DOHH2 (cell line): ENCODE measurements at regions not wholly inside any gene's neighbourhood (a gene's known extent, or its start where the extent isn't known, plus 50 kb on each side); places are given as distances from the start of the nearest gene placed in this dataset.
"Not testable (repeated sequence)": the region's sequence is repeated elsewhere in the genome, so short reads cannot be mapped to it uniquely, and the experiment has no call there.

Experiments used
- H3F3A ChIP-seq: fragments of 200-600 bp; sonication (generic), shearing (Covaris generic); 2 replicates; pipeline ENCODE4 v1.6.0; 2016; ENCODE audit warnings: antibody characterized with exemption, mild to moderate bottlenecking; ENCODE audit not compliant: control insufficient read depth, insufficient read depth
- H3K27ac ChIP-seq: fragments of 200-600 bp; sonication (generic); 2 replicates; pipeline ENCODE4 v1.5.1; 2014; ENCODE audit warnings: low read depth, mild to moderate bottlenecking, low read length, moderate library complexity
- H3K27me3 ChIP-seq: fragments of 200-600 bp; sonication (generic); 2 replicates; pipeline ENCODE4 v1.6.1; 2014; ENCODE audit warnings: mild to moderate bottlenecking, low read length, mixed read lengths; ENCODE audit not compliant: control insufficient read depth
- H3K36me3 ChIP-seq: fragments of 200-600 bp; sonication (generic); 2 replicates; pipeline ENCODE4 v1.6.1; 2014; ENCODE audit warnings: mild to moderate bottlenecking, low read length, moderate library complexity, mixed read lengths; ENCODE audit not compliant: control insufficient read depth
- H3K4me1 ChIP-seq: fragments of 200-600 bp; sonication (generic); 2 replicates; pipeline ENCODE4 v1.6.1; 2014; ENCODE audit warnings: mild to moderate bottlenecking, low read length, mixed read lengths; ENCODE audit not compliant: control insufficient read depth
- H3K4me2 ChIP-seq: fragments of 200-600 bp; sonication (generic); 2 replicates; pipeline ENCODE4 v1.6.0; 2014; ENCODE audit warnings: mild to moderate bottlenecking, low read length, moderate library complexity
- H3K4me3 ChIP-seq: fragments of 200-600 bp; sonication (generic); 2 replicates; pipeline ENCODE4 v1.5.1; 2014; ENCODE audit warnings: mild to moderate bottlenecking, low read length, mixed read lengths
- H3K79me2 ChIP-seq: fragments of 200-600 bp; sonication (generic); 2 replicates; pipeline ENCODE4 v1.6.1; 2014; ENCODE audit warnings: mild to moderate bottlenecking, low read length, mixed read lengths; ENCODE audit not compliant: control insufficient read depth
- H3K9me2 ChIP-seq: fragments of 200-600 bp; sonication (generic); replicated peaks from 2 replicates; pipeline ENCODE4 v1.6.1; 2014; ENCODE audit warnings: mild to moderate bottlenecking, low read length, mixed read lengths; ENCODE audit not compliant: control insufficient read depth
- H3K9me3 ChIP-seq: fragments of 200-600 bp; sonication (generic); 2 replicates; pipeline ENCODE4 v1.6.1; 2014; ENCODE audit warnings: antibody characterized with exemption, low read length, mixed read lengths; ENCODE audit not compliant: control insufficient read depth, insufficient read depth
- H4K20me1 ChIP-seq: fragments of 200-600 bp; sonication (generic); 2 replicates; pipeline ENCODE4 v1.6.0; 2014; ENCODE audit warnings: low read depth, mild to moderate bottlenecking, antibody characterized with exemption, low read length, moderate library complexity; ENCODE audit not compliant: control insufficient read depth, insufficient read depth
- CTCF ChIP-seq: fragments of 200-600 bp; sonication (generic); IDR thresholded peaks from one replicate; pipeline ENCODE4 v1.5.1; 2014; ENCODE audit warnings: antibody characterized with exemption, mild to moderate bottlenecking, low read depth, low read length; ENCODE audit not compliant: poor library complexity, severe bottlenecking
- EZH2phosphoT487 ChIP-seq: fragments of 200-600 bp; sonication (generic); IDR thresholded peaks from 2 replicates; pipeline ENCODE4 v1.6.1; 2017; ENCODE audit warnings: borderline replicate concordance, mild to moderate bottlenecking, antibody characterized with exemption, low read length, moderate library complexity, mixed read lengths

- H3K4me2 ChIP-seq, H3K4me3 ChIP-seq: not testable (repeated sequence)
Observed at GRCh38 chr1:187073634-187074245, 245.0 kb downstream of the PLA2G4A start.

GRCh38 chr1:187074445-187075048 is 245.8 kb downstream of the PLA2G4A start:
- Histone ChIP-seq H3K4me3 (no peak overlapping the region), H3K9me3 (no peaks in the 10 kb centered on the region), H3K4me1 (no peaks in the 10 kb centered on the region), H3K36me3 (no peaks in the 10 kb centered on the region), H3K27ac (no peak overlapping the region), H3F3A (no peaks in the 10 kb centered on the region), H3K79me2 (no peaks in the 10 kb centered on the region), H3K9me2 (no peaks in the 10 kb centered on the region), H4K20me1 (no peaks in the 10 kb centered on the region), H3K4me2 (no peak overlapping the region), H3K27me3 (no peaks in the 10 kb centered on the region)
- TF ChIP-seq EZH2phosphoT487 (no peak), CTCF (no peak)

More at GRCh38 chr1:187073634-187074245, 245.0 kb downstream of the PLA2G4A start:
- not testable (repeated sequence) for H4K20me1 ChIP-seq, H3K27ac ChIP-seq, H3F3A ChIP-seq, H3K36me3 ChIP-seq, H3K79me2 ChIP-seq, H3K9me2 ChIP-seq, H3K4me1 ChIP-seq, H3K9me3 ChIP-seq, H3K27me3 ChIP-seq

- Histone ChIP-seq H3K4me1 (no peaks in the 10 kb centered on the region), H3K4me3 (no peak overlapping the region), H3K9me2 (no peaks in the 10 kb centered on the region), H3K9me3 (no peaks in the 10 kb centered on the region), H3K4me2 (no peak overlapping the region), H3K27ac (no peak overlapping the region), H3K36me3 (no peaks in the 10 kb centered on the region), H3F3A (no peaks in the 10 kb centered on the region), H4K20me1 (no peaks in the 10 kb centered on the region), H3K79me2 (no peaks in the 10 kb centered on the region), H3K27me3 (no peaks in the 10 kb centered on the region)
- no peak for TF ChIP-seq CTCF
- no peak for TF ChIP-seq EZH2phosphoT487
Observed at GRCh38 chr1:187076922-187077321, 248.2 kb downstream of the PLA2G4A start.

DNA sequence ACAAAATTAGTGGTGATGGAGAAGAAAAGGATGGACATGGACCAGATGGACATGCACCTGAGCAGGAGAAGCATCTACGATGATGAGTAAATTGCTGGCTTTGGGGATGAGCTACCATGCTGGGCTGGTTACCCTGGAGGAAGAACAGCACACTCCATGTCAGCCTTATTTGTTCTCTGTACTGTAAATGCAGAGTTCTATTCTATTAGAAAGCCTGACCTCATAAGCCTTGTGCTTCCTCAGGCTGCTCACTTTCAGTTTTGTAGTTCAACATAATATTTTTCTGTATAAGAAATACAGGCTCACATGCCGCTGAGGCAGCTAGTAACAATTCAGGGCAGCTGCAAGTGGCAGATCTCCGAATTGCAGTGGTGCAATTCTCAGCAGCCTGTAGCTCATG is 249.6 kb downstream of the PLA2G4A start:
- H3K79me2 ChIP-seq = no peaks in the 10 kb centered on the region
- no peak overlapping the region for H3K4me2 ChIP-seq
- H3K4me1 ChIP-seq = no peaks in the 10 kb centered on the region
- no peaks in the 10 kb centered on the region for H3K27me3 ChIP-seq
- no peaks in the 10 kb centered on the region for H4K20me1 ChIP-seq
- TF ChIP-seq EZH2phosphoT487 (no peak), CTCF (no peak)
- H3K27ac ChIP-seq = no peak overlapping the region
- no peaks in the 10 kb centered on the region for H3K36me3 ChIP-seq
- H3K4me3 ChIP-seq = no peak overlapping the region
- H3K9me2 ChIP-seq = no peaks in the 10 kb centered on the region
- no peaks in the 10 kb centered on the region for H3K9me3 ChIP-seq
- H3F3A ChIP-seq = no peaks in the 10 kb centered on the region
